HEK293 (cell line): ENCODE measurements at regions not wholly inside any gene's neighbourhood (a gene's known extent, or its start where the extent isn't known, plus 50 kb on each side); places are given as distances from the start of the nearest gene placed in this dataset.
"Not testable (repeated sequence)": the region's sequence is repeated elsewhere in the genome, so short reads cannot be mapped to it uniquely, and the experiment has no call there.

ENCODE experiments used
- SP3 ChIP-seq: fragments of 450-650 bp; formaldehyde crosslinking; IDR thresholded peaks from 2 replicates; pipeline ENCODE4 v1.5.1; 2016; ENCODE audit warnings: missing biosample characterization, missing genetic modification characterization
- ZNF146 ChIP-seq: fragments of 450-650 bp; formaldehyde crosslinking; IDR thresholded peaks from 2 replicates; pipeline ENCODE4 v1.5.1; 2016; ENCODE audit warnings: missing biosample characterization, missing genetic modification characterization
- ZNF302 ChIP-seq: fragments of 450-650 bp; formaldehyde crosslinking; IDR thresholded peaks from 2 replicates; pipeline ENCODE4 v1.5.1; 2016; ENCODE audit warnings: missing biosample characterization, missing genetic modification characterization, low read depth
- ZNF571 ChIP-seq: fragments of 450-650 bp; formaldehyde crosslinking; IDR thresholded peaks from 2 replicates; pipeline ENCODE4 v1.5.0; 2017; ENCODE audit warnings: missing biosample characterization, missing genetic modification characterization
- ZNF785 ChIP-seq: fragments of 450-650 bp; formaldehyde crosslinking; IDR thresholded peaks from 2 replicates; pipeline ENCODE4 v1.5.1; 2016; ENCODE audit warnings: missing biosample characterization, missing genetic modification characterization
- ZNF791 ChIP-seq: fragments of 450-650 bp; formaldehyde crosslinking; IDR thresholded peaks from 2 replicates; pipeline ENCODE4 v1.5.1; 2016; ENCODE audit warnings: missing biosample characterization, missing genetic modification characterization
- ZSCAN16 ChIP-seq: fragments of 450-650 bp; formaldehyde crosslinking; IDR thresholded peaks from 2 replicates; pipeline ENCODE4 v1.5.1; 2016; ENCODE audit warnings: missing biosample characterization, missing genetic modification characterization
- TF ChIP-seq, protein P1 (sequence below): fragments of 450-650 bp; formaldehyde crosslinking; IDR thresholded peaks from 2 replicates; pipeline ENCODE4 v1.5.1; 2016; ENCODE audit warnings: missing biosample characterization, missing genetic modification characterization
- TF ChIP-seq, protein P2 (sequence below): fragments of 450-650 bp; formaldehyde crosslinking; IDR thresholded peaks from 2 replicates; pipeline ENCODE4 v1.5.1; 2016; ENCODE audit warnings: missing biosample characterization, missing genetic modification characterization
- TF ChIP-seq, protein P3 (sequence below): fragments of 450-650 bp; formaldehyde crosslinking; IDR thresholded peaks from 2 replicates; pipeline ENCODE4 v1.5.1; 2016; ENCODE audit warnings: missing biosample characterization, missing genetic modification characterization

DNA sequence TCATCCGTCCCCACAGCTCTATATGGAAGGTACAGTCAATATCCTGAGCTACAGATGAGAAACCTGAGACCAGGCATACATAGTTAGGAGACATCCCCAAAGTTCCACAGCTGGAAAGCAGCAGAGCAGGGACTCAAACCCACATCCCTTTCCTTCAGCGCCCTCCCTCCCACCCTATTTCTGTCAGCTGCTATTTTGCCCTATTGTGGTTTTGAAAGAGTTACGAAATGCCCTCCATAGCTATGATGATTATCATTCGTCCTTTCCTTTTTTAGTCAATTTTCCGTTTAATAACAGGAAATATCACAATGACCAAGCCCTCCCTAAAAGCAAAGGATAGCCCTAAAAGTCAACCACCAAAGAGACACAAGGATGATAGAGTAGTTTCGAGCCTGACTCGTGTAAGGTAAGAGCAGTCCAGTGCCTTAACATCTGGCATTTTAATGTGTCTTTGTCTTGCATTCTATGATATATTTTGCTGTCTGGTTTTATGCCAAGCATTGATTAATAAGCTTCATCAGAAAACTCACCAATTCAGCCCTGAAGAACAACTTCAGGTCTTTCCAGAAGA, 264.3 kb upstream of the NBPF12 start:
- TF ChIP-seq, protein P1, sequence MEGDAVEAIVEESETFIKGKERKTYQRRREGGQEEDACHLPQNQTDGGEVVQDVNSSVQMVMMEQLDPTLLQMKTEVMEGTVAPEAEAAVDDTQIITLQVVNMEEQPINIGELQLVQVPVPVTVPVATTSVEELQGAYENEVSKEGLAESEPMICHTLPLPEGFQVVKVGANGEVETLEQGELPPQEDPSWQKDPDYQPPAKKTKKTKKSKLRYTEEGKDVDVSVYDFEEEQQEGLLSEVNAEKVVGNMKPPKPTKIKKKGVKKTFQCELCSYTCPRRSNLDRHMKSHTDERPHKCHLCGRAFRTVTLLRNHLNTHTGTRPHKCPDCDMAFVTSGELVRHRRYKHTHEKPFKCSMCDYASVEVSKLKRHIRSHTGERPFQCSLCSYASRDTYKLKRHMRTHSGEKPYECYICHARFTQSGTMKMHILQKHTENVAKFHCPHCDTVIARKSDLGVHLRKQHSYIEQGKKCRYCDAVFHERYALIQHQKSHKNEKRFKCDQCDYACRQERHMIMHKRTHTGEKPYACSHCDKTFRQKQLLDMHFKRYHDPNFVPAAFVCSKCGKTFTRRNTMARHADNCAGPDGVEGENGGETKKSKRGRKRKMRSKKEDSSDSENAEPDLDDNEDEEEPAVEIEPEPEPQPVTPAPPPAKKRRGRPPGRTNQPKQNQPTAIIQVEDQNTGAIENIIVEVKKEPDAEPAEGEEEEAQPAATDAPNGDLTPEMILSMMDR (tag by site-specific recombination): not testable (repeated sequence)
- TF ChIP-seq ZNF791, ZNF785, ZNF302, ZNF146, SP3, ZNF571, ZSCAN16 (tag by site-specific recombination): not testable (repeated sequence)
- TF ChIP-seq, protein P2, sequence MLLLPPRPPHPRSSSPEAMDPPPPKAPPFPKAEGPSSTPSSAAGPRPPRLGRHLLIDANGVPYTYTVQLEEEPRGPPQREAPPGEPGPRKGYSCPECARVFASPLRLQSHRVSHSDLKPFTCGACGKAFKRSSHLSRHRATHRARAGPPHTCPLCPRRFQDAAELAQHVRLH (tag by site-specific recombination): not testable (repeated sequence)
- TF ChIP-seq, protein P3, sequence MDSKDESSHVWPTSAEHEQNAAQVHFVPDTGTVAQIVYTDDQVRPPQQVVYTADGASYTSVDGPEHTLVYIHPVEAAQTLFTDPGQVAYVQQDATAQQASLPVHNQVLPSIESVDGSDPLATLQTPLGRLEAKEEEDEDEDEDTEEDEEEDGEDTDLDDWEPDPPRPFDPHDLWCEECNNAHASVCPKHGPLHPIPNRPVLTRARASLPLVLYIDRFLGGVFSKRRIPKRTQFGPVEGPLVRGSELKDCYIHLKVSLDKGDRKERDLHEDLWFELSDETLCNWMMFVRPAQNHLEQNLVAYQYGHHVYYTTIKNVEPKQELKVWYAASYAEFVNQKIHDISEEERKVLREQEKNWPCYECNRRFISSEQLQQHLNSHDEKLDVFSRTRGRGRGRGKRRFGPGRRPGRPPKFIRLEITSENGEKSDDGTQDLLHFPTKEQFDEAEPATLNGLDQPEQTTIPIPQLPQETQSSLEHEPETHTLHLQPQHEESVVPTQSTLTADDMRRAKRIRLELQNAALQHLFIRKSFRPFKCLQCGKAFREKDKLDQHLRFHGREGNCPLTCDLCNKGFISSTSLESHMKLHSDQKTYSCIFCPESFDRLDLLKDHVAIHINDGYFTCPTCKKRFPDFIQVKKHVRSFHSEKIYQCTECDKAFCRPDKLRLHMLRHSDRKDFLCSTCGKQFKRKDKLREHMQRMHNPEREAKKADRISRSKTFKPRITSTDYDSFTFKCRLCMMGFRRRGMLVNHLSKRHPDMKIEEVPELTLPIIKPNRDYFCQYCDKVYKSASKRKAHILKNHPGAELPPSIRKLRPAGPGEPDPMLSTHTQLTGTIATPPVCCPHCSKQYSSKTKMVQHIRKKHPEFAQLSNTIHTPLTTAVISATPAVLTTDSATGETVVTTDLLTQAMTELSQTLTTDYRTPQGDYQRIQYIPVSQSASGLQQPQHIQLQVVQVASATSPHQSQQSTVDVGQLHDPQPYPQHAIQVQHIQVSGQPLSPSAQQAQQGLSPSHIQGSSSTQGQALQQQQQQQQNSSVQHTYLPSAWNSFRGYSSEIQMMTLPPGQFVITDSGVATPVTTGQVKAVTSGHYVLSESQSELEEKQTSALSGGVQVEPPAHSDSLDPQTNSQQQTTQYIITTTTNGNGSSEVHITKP (tag by site-specific recombination): not testable (repeated sequence)
